IMR-90 (cell line): ENCODE measurements at regions not wholly inside any gene's neighbourhood (a gene's known extent, or its start where the extent isn't known, plus 50 kb on each side); places are given as distances from the start of the nearest gene placed in this dataset.

ENCODE experiments used
- ATAC-seq: fragments of 200-7000 bp; cut with Tn5 transposase; 2 replicates; pipeline ENCODE4 v1.9.1; 2020; ENCODE audit warnings: low read depth, mild to moderate bottlenecking, moderate library complexity
- BruUV-seq: library from RNA; stranded (reverse); fragments of 400-500 nt; replicated peaks from 2 replicates; lab custom pipeline; 2021; lab: Mats Ljungman, UMichigan
- CTCF ChIA-PET: fragments of 300-600 bp; formaldehyde crosslinking; extraction: SDS; loops from one replicate; lab custom pipeline; 2021; ENCODE audit warnings: antibody characterized with exemption; lab: Yijun Ruan, JAX
- POLR2A ChIA-PET: fragments of 300-600 bp; sonication (Branson Sonifier 250); formaldehyde crosslinking; loops from one replicate; lab custom pipeline; 2022; ENCODE audit warnings: antibody characterized with exemption; ENCODE audit not compliant: unreplicated experiment; lab: Charles Lee
- DNase-seq: peaks from one replicate; pipeline ENCODE4 v3.0.0; 2013
- H2AFZ ChIP-seq: replicated peaks from 2 replicates; pipeline ENCODE3; 2013; ENCODE audit warnings: low read length, mild to moderate bottlenecking; ENCODE audit not compliant: poor library complexity
- H2AK5ac ChIP-seq: 2 replicates; pipeline ENCODE4 v1.6.1; 2013; ENCODE audit warnings: low read depth, low read length, inconsistent platforms
- H2AK9ac ChIP-seq: replicated peaks from 2 replicates; pipeline ENCODE3; 2013; ENCODE audit warnings: mild to moderate bottlenecking, low read depth, low read length, moderate library complexity; ENCODE audit not compliant: poor library complexity
- H2BK120ac ChIP-seq: 2 replicates; pipeline ENCODE4 v1.6.1; 2013; ENCODE audit warnings: low read depth, low read length, inconsistent platforms
- H2BK15ac ChIP-seq: 3 replicates; pipeline ENCODE4 v1.6.1; 2013; ENCODE audit warnings: low read depth, low read length, inconsistent platforms
- H2BK20ac ChIP-seq: 2 replicates; pipeline ENCODE4 v1.6.1; 2013; ENCODE audit warnings: low read depth, mild to moderate bottlenecking, inconsistent platforms, low read length, moderate library complexity
- H2BK5ac ChIP-seq: 2 replicates; pipeline ENCODE4 v1.6.1; 2013; ENCODE audit warnings: mild to moderate bottlenecking, low read depth, low read length, inconsistent platforms; ENCODE audit not compliant: poor library complexity, severe bottlenecking
- H3K14ac ChIP-seq: replicated peaks from 2 replicates; pipeline ENCODE4 v1.6.1; 2013; ENCODE audit warnings: low read depth, low read length, inconsistent platforms
- H3K18ac ChIP-seq: 2 replicates; pipeline ENCODE4 v1.6.1; 2013; ENCODE audit warnings: low read depth, low read length, control low read depth
- H3K23ac ChIP-seq: 2 replicates; pipeline ENCODE4 v1.6.1; 2013; ENCODE audit warnings: low read depth, low read length, inconsistent platforms
- H3K27ac ChIP-seq: 2 replicates; pipeline ENCODE4 v1.5.1; 2013; ENCODE audit warnings: mild to moderate bottlenecking, control low read depth, low read length; ENCODE audit not compliant: insufficient read depth
- H3K27me3 ChIP-seq: 2 replicates; pipeline ENCODE4 v1.6.1; 2013; ENCODE audit warnings: low read length; ENCODE audit not compliant: control insufficient read depth, insufficient read depth
- H3K36me3 ChIP-seq: 2 replicates; pipeline ENCODE4 v1.6.1; 2013; ENCODE audit warnings: low read length, mixed read lengths; ENCODE audit not compliant: control insufficient read depth, insufficient read depth
- H3K4ac ChIP-seq: 2 replicates; pipeline ENCODE4 v1.6.1; 2013; ENCODE audit warnings: low read depth, low read length, inconsistent platforms
- H3K4me1 ChIP-seq: 2 replicates; pipeline ENCODE4 v1.6.1; 2013; ENCODE audit warnings: low read length, mixed read lengths; ENCODE audit not compliant: control insufficient read depth, insufficient read depth
- H3K4me2 ChIP-seq: 2 replicates; pipeline ENCODE4 v1.6.1; 2013; ENCODE audit warnings: low read depth, mild to moderate bottlenecking, control low read depth, low read length, moderate library complexity
- H3K4me3 ChIP-seq: 2 replicates; pipeline ENCODE4 v1.5.1; 2013; ENCODE audit warnings: low read depth, mild to moderate bottlenecking, control low read depth, low read length, moderate library complexity; ENCODE audit not compliant: insufficient read depth
- H3K56ac ChIP-seq: 2 replicates; pipeline ENCODE4 v1.6.1; 2013; ENCODE audit warnings: low read length, inconsistent platforms; ENCODE audit not compliant: insufficient read depth; ENCODE audit errors: extremely low read depth
- H3K79me1 ChIP-seq, 2 experiments: 2 replicates each; pipeline ENCODE4 v1.6.1; 2013; ENCODE audit warnings: low read length in 2 of 2, inconsistent platforms in 1 of 2, low read depth in 1 of 2
- H3K9ac ChIP-seq: 2 replicates; pipeline ENCODE4 v1.6.1; 2013; ENCODE audit warnings: low read depth, low read length, control low read depth
- H3K9me1 ChIP-seq: 2 replicates; pipeline ENCODE4 v1.6.1; 2013; ENCODE audit warnings: low read length, inconsistent platforms; ENCODE audit not compliant: insufficient read depth
- H3K9me3 ChIP-seq: 2 replicates; pipeline ENCODE4 v1.6.1; 2013; ENCODE audit warnings: low read length; ENCODE audit not compliant: control insufficient read depth, insufficient read depth
- H4K20me1 ChIP-seq: 2 replicates; pipeline ENCODE4 v1.6.1; 2013; ENCODE audit warnings: low read length, inconsistent platforms; ENCODE audit not compliant: insufficient read depth
- H4K5ac ChIP-seq: 2 replicates; pipeline ENCODE4 v1.6.1; 2013; ENCODE audit warnings: mild to moderate bottlenecking, low read depth, low read length, control low read depth
- H4K8ac ChIP-seq, 2 experiments: 2 replicates each; pipeline ENCODE4 v1.6.1; 2013; ENCODE audit warnings: low read depth in 2 of 2, low read length in 2 of 2, control low read depth in 1 of 2, inconsistent platforms in 1 of 2
- H4K91ac ChIP-seq: 2 replicates; pipeline ENCODE4 v1.6.1; 2013; ENCODE audit warnings: low read depth, low read length, inconsistent platforms; ENCODE audit not compliant: insufficient read depth
- BHLHE40 ChIP-seq: fragments of 150-350 bp; IDR thresholded peaks from 2 replicates; pipeline ENCODE4 v1.6.1; 2016; ENCODE audit warnings: mild to moderate bottlenecking, low read depth, low read length
- CEBPB ChIP-seq: IDR thresholded peaks from 2 replicates; pipeline ENCODE4 v1.6.1; 2012; ENCODE audit warnings: low read depth, low read length, improper control_type of control experiment
- CHD1 ChIP-seq: IDR thresholded peaks from 2 replicates; pipeline ENCODE4 v1.6.1; 2012; ENCODE audit warnings: low read depth, low read length, improper control_type of control experiment
- ELK1 ChIP-seq: fragments of 150-350 bp; IDR thresholded peaks from 2 replicates; pipeline ENCODE4 v1.6.1; 2016; ENCODE audit warnings: low read depth, mild to moderate bottlenecking, low read length, moderate library complexity, borderline replicate concordance
- FOS ChIP-seq: fragments of 150-350 bp; IDR thresholded peaks from 2 replicates; pipeline ENCODE4 v1.6.1; 2016; ENCODE audit warnings: low read depth, low read length
- MAFK ChIP-seq: IDR thresholded peaks from 2 replicates; pipeline ENCODE4 v1.6.1; 2012; ENCODE audit warnings: low read depth, low read length, improper control_type of control experiment
- MAZ ChIP-seq: IDR thresholded peaks from 2 replicates; pipeline ENCODE4 v1.6.1; 2012; ENCODE audit warnings: low read depth, mild to moderate bottlenecking, low read length, improper control_type of control experiment, moderate library complexity, borderline replicate concordance
- MXI1 ChIP-seq: IDR thresholded peaks from 2 replicates; pipeline ENCODE4 v1.6.1; 2012; ENCODE audit warnings: low read depth, mild to moderate bottlenecking, low read length, moderate library complexity, borderline replicate concordance
- NFE2L2 ChIP-seq: fragments of 150-350 bp; IDR thresholded peaks from 2 replicates; pipeline ENCODE4 v1.6.1; 2016; ENCODE audit warnings: low read depth, mild to moderate bottlenecking, low read length
- POLR2A ChIP-seq: IDR thresholded peaks from 2 replicates; pipeline ENCODE4 v1.6.1; 2012; ENCODE audit warnings: mild to moderate bottlenecking, low read depth, low read length
- RAD21 ChIP-seq: IDR thresholded peaks from 2 replicates; pipeline ENCODE4 v1.6.1; 2012; ENCODE audit warnings: low read length, improper control_type of control experiment
- RCOR1 ChIP-seq: IDR thresholded peaks from 2 replicates; pipeline ENCODE4 v1.6.1; 2012; ENCODE audit warnings: mild to moderate bottlenecking, low read length, improper control_type of control experiment; ENCODE audit not compliant: insufficient replicate concordance
- RFX5 ChIP-seq: IDR thresholded peaks from 2 replicates; pipeline ENCODE4 v1.8.0; 2012; ENCODE audit warnings: low read depth, mild to moderate bottlenecking, low read length, moderate library complexity
- SMC3 ChIP-seq: fragments of 150-350 bp; IDR thresholded peaks from 2 replicates; pipeline ENCODE4 v1.6.1; 2016; ENCODE audit warnings: low read depth, mild to moderate bottlenecking, antibody characterized with exemption, low read length, moderate library complexity
- WGBS, 2 experiments: methylation state at CpG; one replicate each; pipeline versions ENCODE4 v1.1.5 to v1.1.7; 2013; ENCODE audit warnings: missing lambda C conversion rate in 2 of 2; ENCODE audit not compliant: insufficient read length in 1 of 2; ENCODE audit errors: extremely low coverage in 2 of 2; 5-methylcytosine and 5-hydroxymethylcytosine counted together
- dilution Hi-C: fragments of 300-500 bp; cut with HindIII; formaldehyde crosslinking; loops from one replicate; pipeline ENCODE4 v1.14.3; 2018; ENCODE audit warnings: low sequenced_read_pairs; ENCODE audit not compliant: unreplicated experiment
- in situ Hi-C: fragments of 300-500 bp; cut with MboI; formaldehyde crosslinking; loops from 3 replicates; pipeline ENCODE4 v1.14.3; 2019; ENCODE audit warnings: low sequenced_read_pairs, inconsistent platforms, mixed read lengths
- intact Hi-C: fragments of 100-400 bp; cut with micrococcal nuclease; formaldehyde crosslinking; loops from 2 replicates; pipeline ENCODE4 v1.10.0; 2022
- TF ChIP-seq, protein P1 (sequence below): conservative IDR thresholded peaks from 2 replicates; pipeline ENCODE4 v1.5.1; 2012; ENCODE audit warnings: mild to moderate bottlenecking, low read depth, low read length, improper control_type of control experiment
- TF ChIP-seq, protein P2 (sequence below): fragments of 150-350 bp; IDR thresholded peaks from 2 replicates; pipeline ENCODE4 v1.6.1; 2017; ENCODE audit warnings: mild to moderate bottlenecking, antibody characterized with exemption, low read length, low read depth

- Histone ChIP-seq H3K36me3 (no peaks in the 10 kb centered on the region), H3K4me1 (no peaks in the 10 kb centered on the region), H2BK5ac (no peak overlapping the region), H3K4ac (no peak overlapping the region), H3K9ac (no peak overlapping the region), H2AK9ac (no peak overlapping the region), H3K23ac (no peak overlapping the region), H2AK5ac (no peak overlapping the region), H3K9me3 (no peaks in the 10 kb centered on the region), H2AFZ (no peak overlapping the region), H2BK120ac (no peak overlapping the region), H2BK20ac (no peak overlapping the region), H2BK15ac (no peak overlapping the region), H3K9me1 (no peaks in the 10 kb centered on the region), H3K79me1 (no peaks in the 10 kb centered on the region), H3K4me2 (no peak overlapping the region), H3K14ac (no peak overlapping the region), H3K56ac (no peak overlapping the region), H4K91ac (no peak overlapping the region), H3K27me3 (no peaks in the 10 kb centered on the region), H3K4me3 (no peak overlapping the region), H4K8ac (no peak overlapping the region), H4K5ac (no peak overlapping the region), H4K20me1 (no peaks in the 10 kb centered on the region), H3K27ac (no peak overlapping the region), H3K18ac (no peak overlapping the region)
- DNase-seq (no peak), ATAC-seq (no peak)
- ChIA-PET POLR2A (no interaction called here), CTCF (interaction anchor here (0.6 kb wide), 1 partner anchor 258 kb away, joined by 7 read pairs; no protein-coding TSS in a partner anchor)
- dilution Hi-C loops (no loop called here), intact Hi-C loops (no loop called here), in situ Hi-C loops (no loop called here)
- 80% methylated on average over 1 of the region's 4 CpGs; no CpG with 5 or more reads in 1 of the 2 experiments for WGBS, 2 experiments
- no TSS peak for BruUV-seq
- TF ChIP-seq ELK1 (no peak), MAFK (no peak), RFX5 (no peak), NFE2L2 (no peak), MXI1 (no peak), POLR2A (no peak), CHD1 (no peak), SMC3 (no peak), RAD21 (no peak), CEBPB (no peak), BHLHE40 (no peak), RCOR1 (no peak), FOS (no peak), MAZ (no peak)
- TF ChIP-seq, protein P1, sequence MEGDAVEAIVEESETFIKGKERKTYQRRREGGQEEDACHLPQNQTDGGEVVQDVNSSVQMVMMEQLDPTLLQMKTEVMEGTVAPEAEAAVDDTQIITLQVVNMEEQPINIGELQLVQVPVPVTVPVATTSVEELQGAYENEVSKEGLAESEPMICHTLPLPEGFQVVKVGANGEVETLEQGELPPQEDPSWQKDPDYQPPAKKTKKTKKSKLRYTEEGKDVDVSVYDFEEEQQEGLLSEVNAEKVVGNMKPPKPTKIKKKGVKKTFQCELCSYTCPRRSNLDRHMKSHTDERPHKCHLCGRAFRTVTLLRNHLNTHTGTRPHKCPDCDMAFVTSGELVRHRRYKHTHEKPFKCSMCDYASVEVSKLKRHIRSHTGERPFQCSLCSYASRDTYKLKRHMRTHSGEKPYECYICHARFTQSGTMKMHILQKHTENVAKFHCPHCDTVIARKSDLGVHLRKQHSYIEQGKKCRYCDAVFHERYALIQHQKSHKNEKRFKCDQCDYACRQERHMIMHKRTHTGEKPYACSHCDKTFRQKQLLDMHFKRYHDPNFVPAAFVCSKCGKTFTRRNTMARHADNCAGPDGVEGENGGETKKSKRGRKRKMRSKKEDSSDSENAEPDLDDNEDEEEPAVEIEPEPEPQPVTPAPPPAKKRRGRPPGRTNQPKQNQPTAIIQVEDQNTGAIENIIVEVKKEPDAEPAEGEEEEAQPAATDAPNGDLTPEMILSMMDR = no peak
- TF ChIP-seq, protein P2, sequence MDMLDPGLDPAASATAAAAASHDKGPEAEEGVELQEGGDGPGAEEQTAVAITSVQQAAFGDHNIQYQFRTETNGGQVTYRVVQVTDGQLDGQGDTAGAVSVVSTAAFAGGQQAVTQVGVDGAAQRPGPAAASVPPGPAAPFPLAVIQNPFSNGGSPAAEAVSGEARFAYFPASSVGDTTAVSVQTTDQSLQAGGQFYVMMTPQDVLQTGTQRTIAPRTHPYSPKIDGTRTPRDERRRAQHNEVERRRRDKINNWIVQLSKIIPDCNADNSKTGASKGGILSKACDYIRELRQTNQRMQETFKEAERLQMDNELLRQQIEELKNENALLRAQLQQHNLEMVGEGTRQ = no peak
These were observed 303.4 kb downstream of the USP25 start for GRCh38 chr21:16033193-16033592.
